ENCODE measurements at regions not wholly inside any gene's neighbourhood (a gene's known extent, or its start where the extent isn't known, plus 50 kb on each side); places are given as distances from the start of the nearest gene placed in this dataset.

DNA sequence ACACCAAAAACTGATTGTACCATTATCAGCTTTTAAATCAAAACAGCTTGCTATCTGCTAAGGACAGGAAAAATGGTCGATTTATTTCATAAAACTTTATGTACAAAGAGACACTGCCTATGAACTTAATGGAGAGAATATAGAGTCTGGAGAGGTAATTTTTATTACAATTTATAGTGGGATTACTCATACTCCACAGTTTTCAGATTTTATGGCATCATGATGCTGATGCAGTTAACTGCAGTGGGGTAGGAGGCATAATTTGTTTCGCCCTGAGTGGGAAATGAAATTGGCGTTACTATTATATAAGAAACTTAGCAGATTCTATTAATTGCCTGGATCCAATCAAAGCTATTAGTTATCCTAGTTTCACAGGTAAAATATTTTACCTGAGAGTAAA, 301.4 kb downstream of the KLF12 start:
- no peaks in the 10 kb centered on the region for H3K36me3 ChIP-seq
- no peak for TF ChIP-seq CTCF (IDR thresholded peaks at IDR 0.05)
- DNase-seq (no peak), ATAC-seq (no peak)
- intact Hi-C loops (cut with DNase I) = no loop called here
- H3K27me3 ChIP-seq = no peaks in the 10 kb centered on the region
- H3K4me3 ChIP-seq = no peak overlapping the region
- H3K4me1 ChIP-seq = no peaks in the 10 kb centered on the region
- no peak overlapping the region for H3K27ac ChIP-seq
- H3K9me3 ChIP-seq = no peaks in the 10 kb centered on the region

DNA sequence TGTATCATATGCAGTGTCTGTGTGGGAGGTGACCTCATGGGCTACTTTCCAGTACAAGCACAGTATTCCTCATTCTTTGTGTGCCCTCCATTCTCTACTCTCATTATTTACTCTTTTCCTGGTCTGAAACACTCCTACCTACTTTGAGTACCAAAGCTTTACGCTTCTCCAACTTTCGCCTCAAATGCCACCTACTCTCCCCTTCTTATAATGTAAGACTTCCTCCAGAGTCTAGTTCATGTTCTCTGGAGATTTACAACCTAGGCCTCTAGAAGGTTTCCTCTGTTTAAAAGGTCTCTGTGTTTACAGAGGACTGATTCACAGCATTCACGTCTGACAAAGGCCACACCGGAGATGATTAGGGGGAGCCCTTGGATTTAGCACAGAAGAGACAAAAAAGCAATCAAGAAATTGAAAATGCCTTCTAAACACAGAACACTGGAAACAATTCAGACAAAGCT, 302.0 kb downstream of the KLF12 start:
- H3K4me3 ChIP-seq = no peak overlapping the region
- no peaks in the 10 kb centered on the region for H3K27me3 ChIP-seq
- intact Hi-C loops (cut with DNase I) = no loop called here
- H3K9me3 ChIP-seq = no peaks in the 10 kb centered on the region
- H3K36me3 ChIP-seq = no peaks in the 10 kb centered on the region
- no peak overlapping the region for H3K27ac ChIP-seq
- H3K4me1 ChIP-seq = no peaks in the 10 kb centered on the region
- no peak for ATAC-seq
- TF ChIP-seq CTCF (IDR thresholded peaks at IDR 0.05) = no peak
- DNase-seq = no peak

GRCh38 chr13:73829416-73829815, 304.8 kb downstream of the KLF12 start:
- DNase-seq (no peak), ATAC-seq (no peak)
- no peak for TF ChIP-seq CTCF (IDR thresholded peaks at IDR 0.05)
- intact Hi-C loops (cut with DNase I) = no loop called here
- no peaks in the 10 kb centered on the region for H3K9me3 ChIP-seq
- H3K4me3 ChIP-seq = no peak overlapping the region
- no peaks in the 10 kb centered on the region for H3K27me3 ChIP-seq
- no peaks in the 10 kb centered on the region for H3K36me3 ChIP-seq
- H3K27ac ChIP-seq = no peak overlapping the region
- no peaks in the 10 kb centered on the region for H3K4me1 ChIP-seq

- Histone ChIP-seq H3K36me3 (no peaks in the 10 kb centered on the region), H3K9me3 (no peaks in the 10 kb centered on the region), H3K4me1 (no peaks in the 10 kb centered on the region), H3K27me3 (no peaks in the 10 kb centered on the region), H3K27ac (no peak overlapping the region), H3K4me3 (no peak overlapping the region)
- no peak for ATAC-seq
- intact Hi-C loops (cut with DNase I) = no loop called here
- no peak for TF ChIP-seq CTCF (IDR thresholded peaks at IDR 0.05)
- no peak for DNase-seq
These were observed 305.4 kb downstream of the KLF12 start for GRCh38 chr13:73828811-73829210.

DNA sequence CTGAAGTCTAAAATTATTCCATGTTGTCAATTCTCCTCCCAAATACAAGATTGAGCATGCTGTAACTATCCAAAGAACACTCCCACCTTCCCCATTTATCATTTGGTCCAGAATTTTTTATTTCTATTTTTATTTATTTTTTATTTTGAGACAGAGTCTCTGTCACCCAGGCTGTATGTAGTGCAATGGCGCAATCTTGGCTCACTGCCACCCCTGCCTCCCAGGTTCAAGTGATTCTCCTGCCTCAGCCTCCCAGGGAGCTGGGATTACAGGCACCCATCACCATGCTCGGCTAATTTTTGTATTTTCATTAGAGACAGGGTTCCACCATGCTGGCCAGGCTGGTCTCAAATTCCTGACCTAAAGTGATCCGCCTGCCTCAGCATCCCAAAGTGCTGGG, 306.8 kb downstream of the KLF12 start:
- Histone ChIP-seq H3K27ac (no peak overlapping the region), H3K27me3 (no peaks in the 10 kb centered on the region), H3K4me3 (no peak overlapping the region), H3K36me3 (no peaks in the 10 kb centered on the region), H3K9me3 (no peaks in the 10 kb centered on the region), H3K4me1 (no peaks in the 10 kb centered on the region)
- TF ChIP-seq CTCF (IDR thresholded peaks at IDR 0.05) = no peak
- intact Hi-C loops (cut with DNase I) = no loop called here
- DNase-seq (no peak), ATAC-seq (no peak)

- no peak for ATAC-seq
These were observed 309.1 kb downstream of the KLF12 start for GRCh38 chr13:73825143-73825542.

More at GRCh38 chr13:73825143-73825542, 309.1 kb downstream of the KLF12 start:
- intact Hi-C loops (cut with DNase I) = no loop called here
- no peak overlapping the region for H3K4me3 ChIP-seq
- no peaks in the 10 kb centered on the region for H3K27me3 ChIP-seq
- no peak for DNase-seq
- no peak overlapping the region for H3K27ac ChIP-seq
- H3K4me1 ChIP-seq = no peaks in the 10 kb centered on the region
- H3K36me3 ChIP-seq = no peaks in the 10 kb centered on the region
- TF ChIP-seq CTCF (IDR thresholded peaks at IDR 0.05) = no peak
- no peaks in the 10 kb centered on the region for H3K9me3 ChIP-seq

Measured in upper lobe of right lung (tissue), 1 donor.